ENCODE measurements at regions not wholly inside any gene's neighbourhood (a gene's known extent, or its start where the extent isn't known, plus 50 kb on each side); places are given as distances from the start of the nearest gene placed in this dataset.

- TF ChIP-seq POLR2A (IDR thresholded peaks at IDR 0.05), result no peak
- TF ChIP-seq, protein P1, sequence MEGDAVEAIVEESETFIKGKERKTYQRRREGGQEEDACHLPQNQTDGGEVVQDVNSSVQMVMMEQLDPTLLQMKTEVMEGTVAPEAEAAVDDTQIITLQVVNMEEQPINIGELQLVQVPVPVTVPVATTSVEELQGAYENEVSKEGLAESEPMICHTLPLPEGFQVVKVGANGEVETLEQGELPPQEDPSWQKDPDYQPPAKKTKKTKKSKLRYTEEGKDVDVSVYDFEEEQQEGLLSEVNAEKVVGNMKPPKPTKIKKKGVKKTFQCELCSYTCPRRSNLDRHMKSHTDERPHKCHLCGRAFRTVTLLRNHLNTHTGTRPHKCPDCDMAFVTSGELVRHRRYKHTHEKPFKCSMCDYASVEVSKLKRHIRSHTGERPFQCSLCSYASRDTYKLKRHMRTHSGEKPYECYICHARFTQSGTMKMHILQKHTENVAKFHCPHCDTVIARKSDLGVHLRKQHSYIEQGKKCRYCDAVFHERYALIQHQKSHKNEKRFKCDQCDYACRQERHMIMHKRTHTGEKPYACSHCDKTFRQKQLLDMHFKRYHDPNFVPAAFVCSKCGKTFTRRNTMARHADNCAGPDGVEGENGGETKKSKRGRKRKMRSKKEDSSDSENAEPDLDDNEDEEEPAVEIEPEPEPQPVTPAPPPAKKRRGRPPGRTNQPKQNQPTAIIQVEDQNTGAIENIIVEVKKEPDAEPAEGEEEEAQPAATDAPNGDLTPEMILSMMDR (IDR thresholded peaks at IDR 0.05), result no peak
- TF ChIP-seq POLR2AphosphoS5 (IDR thresholded peaks at IDR 0.05), result no peak
Measured at GRCh38 chr2:239862613-239863012, 162.5 kb downstream of the NDUFA10 start.

All from stomach (tissue), 4 donors.